Testis (tissue), 2 donors: ENCODE measurements at regions not wholly inside any gene's neighbourhood (a gene's known extent, or its start where the extent isn't known, plus 50 kb on each side); places are given as distances from the start of the nearest gene placed in this dataset.

Experiments
- DNase-seq: peaks from one replicate; pipeline ENCODE4 v3.0.0-alpha.2; 2019
- H3K27ac ChIP-seq, 2 donors: fragments of 200-600 bp; sonication (generic); one replicate each; pipeline ENCODE4 v1.5.1; 2019
- H3K27me3 ChIP-seq: fragments of 200-600 bp; sonication (generic); one replicate; pipeline ENCODE4 v1.5.1; 2019
- H3K36me3 ChIP-seq: fragments of 200-600 bp; sonication (generic); one replicate; pipeline ENCODE4 v1.5.1; 2017; ENCODE audit warnings: low read depth; ENCODE audit errors: missing control alignments
- H3K4me1 ChIP-seq: fragments of 200-600 bp; sonication (generic); one replicate; pipeline ENCODE4 v1.5.1; 2019
- H3K4me3 ChIP-seq, 2 donors: fragments of 200-600 bp; sonication (generic); one replicate each; pipeline ENCODE4 v1.5.1; 2017 to 2019
- H3K9me3 ChIP-seq: fragments of 200-600 bp; sonication (generic); one replicate; pipeline ENCODE4 v1.5.1; 2017
- POLR2A ChIP-seq: fragments of 450-650 bp; IDR thresholded peaks from one replicate; pipeline ENCODE4 v1.6.1; 2017; ENCODE audit warnings: antibody characterized with exemption, mild to moderate bottlenecking, moderate library complexity
- WGBS, 2 donors: methylation state at CpG; one replicate each; pipeline ENCODE4 v1.1.5; 2018; 5-methylcytosine and 5-hydroxymethylcytosine counted together
- intact Hi-C: fragments of 100-400 bp; cut with DNase I; formaldehyde crosslinking; loops from one replicate; pipeline ENCODE4 v1.15.1; 2023; ENCODE audit warnings: low total_unique reads
- TF ChIP-seq, protein P1 (sequence below), 3 experiments: fragments of 450-650 bp in 2 of 3; fragments of 200-600 bp in 1 of 3; sonication (generic) in 1 of 3; IDR thresholded peaks; one replicate each; pipeline ENCODE4 v1.5.1; 2016 to 2019; ENCODE audit warnings: antibody characterized with exemption in 3 of 3, mild to moderate bottlenecking in 2 of 3, moderate library complexity in 1 of 3

DNA sequence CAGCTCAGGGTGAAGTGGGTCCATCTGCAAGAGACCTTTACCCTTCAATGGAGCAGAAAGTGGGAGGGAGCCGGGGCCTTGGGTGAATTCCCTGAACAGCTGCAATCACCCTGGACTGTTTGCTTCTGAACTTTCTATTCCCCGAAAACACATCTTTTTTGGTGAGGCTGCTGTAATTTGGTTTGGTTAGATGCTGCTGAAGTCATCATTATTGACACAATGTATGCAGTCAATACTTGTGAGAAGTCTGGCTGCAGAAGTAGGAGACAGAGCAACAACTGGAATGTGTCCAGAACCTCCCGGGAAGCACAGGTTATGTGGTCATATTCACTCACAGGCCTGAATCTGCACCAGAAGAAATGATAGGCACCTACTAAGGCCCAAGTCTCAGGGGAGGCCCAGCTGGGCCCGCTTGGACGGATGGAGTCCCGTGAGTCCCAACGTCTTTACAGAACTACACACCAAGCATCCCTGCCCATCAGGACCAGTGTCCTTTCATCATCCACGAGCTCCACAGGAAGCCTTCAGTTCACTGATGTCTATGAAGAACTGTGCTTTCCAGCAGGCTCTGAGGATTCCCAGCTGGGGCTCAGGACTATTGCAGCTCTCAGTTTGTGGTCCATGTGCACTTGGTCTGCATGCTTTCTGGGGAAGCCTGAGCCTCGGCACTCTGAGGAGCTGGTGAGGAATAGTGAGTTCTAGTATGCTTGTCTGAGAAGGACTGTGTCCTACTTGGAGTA lies 177.6 kb downstream of the THBS2 start:
- Histone ChIP-seq H3K4me3 (no peak overlapping the region), H3K4me1 (peaks cover 4% of the 10 kb centered on the region), H3K9me3 (no peaks in the 10 kb centered on the region), H3K36me3 (no peaks in the 10 kb centered on the region), H3K27me3 (no peaks in the 10 kb centered on the region), H3K27ac (no peak overlapping the region)
- intact Hi-C loops: no loop called here
- WGBS, 2 donors: 71 to 72% methylated on average over 7 to 9 of the region's 9 CpGs
- DNase-seq: no peak
- TF ChIP-seq, protein P1, sequence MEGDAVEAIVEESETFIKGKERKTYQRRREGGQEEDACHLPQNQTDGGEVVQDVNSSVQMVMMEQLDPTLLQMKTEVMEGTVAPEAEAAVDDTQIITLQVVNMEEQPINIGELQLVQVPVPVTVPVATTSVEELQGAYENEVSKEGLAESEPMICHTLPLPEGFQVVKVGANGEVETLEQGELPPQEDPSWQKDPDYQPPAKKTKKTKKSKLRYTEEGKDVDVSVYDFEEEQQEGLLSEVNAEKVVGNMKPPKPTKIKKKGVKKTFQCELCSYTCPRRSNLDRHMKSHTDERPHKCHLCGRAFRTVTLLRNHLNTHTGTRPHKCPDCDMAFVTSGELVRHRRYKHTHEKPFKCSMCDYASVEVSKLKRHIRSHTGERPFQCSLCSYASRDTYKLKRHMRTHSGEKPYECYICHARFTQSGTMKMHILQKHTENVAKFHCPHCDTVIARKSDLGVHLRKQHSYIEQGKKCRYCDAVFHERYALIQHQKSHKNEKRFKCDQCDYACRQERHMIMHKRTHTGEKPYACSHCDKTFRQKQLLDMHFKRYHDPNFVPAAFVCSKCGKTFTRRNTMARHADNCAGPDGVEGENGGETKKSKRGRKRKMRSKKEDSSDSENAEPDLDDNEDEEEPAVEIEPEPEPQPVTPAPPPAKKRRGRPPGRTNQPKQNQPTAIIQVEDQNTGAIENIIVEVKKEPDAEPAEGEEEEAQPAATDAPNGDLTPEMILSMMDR (IDR thresholded peaks at IDR 0.05): no peak
- no peak for TF ChIP-seq POLR2A

DNA sequence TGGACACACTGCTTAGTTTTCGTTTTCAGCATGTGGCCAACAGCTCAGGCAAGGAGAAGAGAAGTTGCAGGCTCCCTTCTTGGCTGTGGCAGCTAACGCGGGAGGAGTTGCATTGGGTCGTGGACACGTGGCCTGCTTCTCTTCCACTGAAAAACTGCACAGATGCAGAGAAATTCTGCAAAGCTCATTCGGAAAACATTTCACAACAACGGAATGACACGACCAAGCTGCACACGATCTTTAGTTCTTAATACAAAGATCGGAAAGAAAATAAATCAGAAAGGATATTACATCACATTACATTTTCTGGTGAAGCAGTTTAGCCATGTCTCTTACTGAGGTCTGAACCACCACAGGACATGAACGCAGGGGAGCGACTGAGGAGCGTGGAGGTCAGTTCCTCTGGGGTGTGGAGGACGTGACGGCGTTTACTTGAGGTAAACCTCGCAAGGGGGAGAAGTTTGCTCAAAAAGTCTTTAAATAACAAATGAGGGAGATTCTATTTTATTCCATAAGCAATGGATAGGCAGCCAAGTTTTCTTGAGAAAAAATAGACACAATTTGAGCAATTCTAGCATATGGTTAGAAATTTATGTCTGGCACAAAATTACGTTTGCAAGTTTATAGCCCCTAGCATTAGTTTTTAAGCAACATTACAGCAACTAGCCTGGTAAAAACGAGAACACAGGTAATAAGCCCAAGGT lies 178.3 kb downstream of the THBS2 start:
- Histone ChIP-seq H3K27me3 (no peaks in the 10 kb centered on the region), H3K9me3 (no peaks in the 10 kb centered on the region), H3K27ac (no peak overlapping the region), H3K36me3 (no peaks in the 10 kb centered on the region), H3K4me1 (peaks cover 4% of the 10 kb centered on the region), H3K4me3 (no peak overlapping the region)
- DNase-seq: peak; percentile 69
- intact Hi-C loops: no loop called here
- no peak for TF ChIP-seq POLR2A
- TF ChIP-seq, protein P1 (IDR thresholded peaks at IDR 0.05): no peak
- WGBS, 2 donors: 56 to 64% methylated on average over 19 of the region's 19 CpGs

DNA sequence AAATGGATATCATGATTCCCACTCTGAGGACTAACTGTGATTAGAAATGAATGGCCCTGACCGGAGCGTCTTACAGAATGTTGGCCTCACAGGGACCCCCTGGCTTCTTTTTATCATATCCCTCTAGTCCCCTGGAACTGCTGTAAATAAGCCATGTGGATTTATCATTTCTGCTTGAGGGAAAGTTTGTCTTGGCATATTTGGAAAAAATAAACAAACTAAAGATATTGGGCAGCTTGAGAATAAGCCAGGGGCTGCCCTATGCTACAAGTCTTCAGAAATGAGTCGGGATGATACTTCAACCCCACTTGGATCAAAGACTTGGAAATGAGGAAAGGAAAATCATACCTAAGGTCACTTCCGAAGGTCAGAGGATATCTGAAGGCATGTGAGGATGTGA lies 179.1 kb downstream of the THBS2 start:
- TF ChIP-seq POLR2A: no peak
- TF ChIP-seq, protein P1 (IDR thresholded peaks at IDR 0.05): no peak
- Histone ChIP-seq H3K27me3 (no peaks in the 10 kb centered on the region), H3K9me3 (no peaks in the 10 kb centered on the region), H3K36me3 (no peaks in the 10 kb centered on the region), H3K27ac (peak overlapping the region in 1 of 2 donors; percentile 58), H3K4me1 (peaks cover 4% of the 10 kb centered on the region), H3K4me3 (no peak overlapping the region)
- WGBS, 2 donors: 49 to 63% methylated on average over 4 of the region's 4 CpGs
- DNase-seq: no peak
- intact Hi-C loops: no loop called here

DNA sequence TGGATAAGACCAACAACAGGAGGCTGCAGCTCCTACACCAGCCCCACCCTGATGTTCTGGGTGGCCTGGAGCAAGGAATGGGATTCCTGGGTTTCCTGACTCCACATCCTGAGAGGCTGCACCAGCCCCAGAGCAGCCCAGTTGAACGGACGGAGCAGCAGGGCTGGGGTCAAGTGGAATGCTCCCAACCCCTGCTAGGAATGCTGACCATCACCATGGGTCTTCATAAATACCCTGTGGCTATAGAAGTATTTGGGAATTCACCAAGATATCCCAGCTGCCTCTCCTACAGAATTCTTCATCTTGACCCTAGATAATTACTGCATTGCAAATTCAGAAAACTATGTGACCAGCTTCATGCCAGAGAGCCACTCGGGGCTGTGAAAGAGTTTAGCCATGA lies 180.3 kb downstream of the THBS2 start:
- no peaks in the 10 kb centered on the region for H3K9me3 ChIP-seq
- no peak overlapping the region for H3K4me3 ChIP-seq
- H3K4me1 ChIP-seq: peaks cover 4% of the 10 kb centered on the region
- H3K36me3 ChIP-seq: no peaks in the 10 kb centered on the region
- no peak for DNase-seq
- no peak overlapping the region for H3K27ac ChIP-seq
- no peak for TF ChIP-seq POLR2A
- TF ChIP-seq, protein P1 (IDR thresholded peaks at IDR 0.05): no peak
- 43 to 66% methylated on average over 3 of the region's 3 CpGs for WGBS, 2 donors
- H3K27me3 ChIP-seq: no peaks in the 10 kb centered on the region
- intact Hi-C loops: no loop called here
